ENCODE measurements at regions not wholly inside any gene's neighbourhood (a gene's known extent, or its start where the extent isn't known, plus 50 kb on each side); places are given as distances from the start of the nearest gene placed in this dataset.
"Not testable (repeated sequence)": the region's sequence is repeated elsewhere in the genome, so short reads cannot be mapped to it uniquely, and the experiment has no call there.

- no peak for FAIRE-seq
Observed at GRCh38 chr14:54261283-54261682, 135.5 kb upstream of the CDKN3 start.

GRCh38 chr14:54266616-54267015, 130.2 kb upstream of the CDKN3 start:
- FAIRE-seq = not testable (repeated sequence)

GRCh38 chr14:54267172-54267571, 129.6 kb upstream of the CDKN3 start:
- FAIRE-seq = no peak

- no peak for FAIRE-seq
Observed at GRCh38 chr14:54275997-54276725, 120.6 kb upstream of the CDKN3 start.

- FAIRE-seq = no peak
Observed at GRCh38 chr14:54278087-54278486, 118.7 kb upstream of the CDKN3 start.

GRCh38 chr14:54278665-54279295, 118.0 kb upstream of the CDKN3 start:
- FAIRE-seq = no peak

- no peak for FAIRE-seq
Observed at GRCh38 chr14:54282849-54283248, 114.0 kb upstream of the CDKN3 start.

- no peak for FAIRE-seq
Observed at GRCh38 chr14:54285030-54285429, 111.8 kb upstream of the CDKN3 start.

GRCh38 chr14:54291491-54292191, 105.2 kb upstream of the CDKN3 start:
- FAIRE-seq = no peak

- no peak for FAIRE-seq
Observed at GRCh38 chr14:54294802-54295201, 102.0 kb upstream of the CDKN3 start.

- FAIRE-seq = no peak
Observed at GRCh38 chr14:54299410-54300363, 97.1 kb upstream of the CDKN3 start.

GRCh38 chr14:54300881-54301280, 95.9 kb upstream of the CDKN3 start:
- no peak for FAIRE-seq

GRCh38 chr14:54301359-54301758, 95.4 kb upstream of the CDKN3 start:
- FAIRE-seq = no peak

- no peak for FAIRE-seq
Observed at GRCh38 chr14:54306806-54307205, 90.0 kb upstream of the CDKN3 start.

- no peak for FAIRE-seq
Observed at GRCh38 chr14:54309615-54310014, 87.2 kb upstream of the CDKN3 start.

GRCh38 chr14:54310151-54310850, 86.5 kb upstream of the CDKN3 start:
- no peak for FAIRE-seq

GRCh38 chr14:54310851-54311228, 86.0 kb upstream of the CDKN3 start:
- no peak for FAIRE-seq

GRCh38 chr14:54312166-54312801, 84.5 kb upstream of the CDKN3 start:
- peak; percentile 6 for FAIRE-seq

- no peak for FAIRE-seq
Observed at GRCh38 chr14:54314365-54315104, 82.3 kb upstream of the CDKN3 start.

GRCh38 chr14:54316652-54317051, 80.2 kb upstream of the CDKN3 start:
- FAIRE-seq = no peak

GRCh38 chr14:54317391-54317790, 79.4 kb upstream of the CDKN3 start:
- peak; percentile 27 for FAIRE-seq
